Cardiac fibroblast (primary cell): ENCODE measurements at regions not wholly inside any gene's neighbourhood (a gene's known extent, or its start where the extent isn't known, plus 50 kb on each side); places are given as distances from the start of the nearest gene placed in this dataset.

ENCODE experiments used
- DNase-seq, 2 donors: peaks; one replicate each; pipeline versions ENCODE4 v3.0.0 to v3.0.0-alpha.2; 2010; ENCODE audit warnings: low read depth in 2 of 2
- H3K4me3 ChIP-seq, 2 donors: replicated peaks in 1 of 2; 1 replicate in 1 of 2; 2 replicates in 1 of 2; pipeline ENCODE4 v1.5.1; 2011; ENCODE audit warnings: low read depth in 2 of 2, low read length in 2 of 2, mild to moderate bottlenecking in 2 of 2, moderate library complexity in 1 of 2
- CTCF ChIP-seq: IDR thresholded peaks from one replicate; pipeline ENCODE4 v1.5.1; 2011; ENCODE audit warnings: low read depth, mild to moderate bottlenecking, low read length, inconsistent platforms

- no peak for TF ChIP-seq CTCF
- no peak overlapping the region for H3K4me3 ChIP-seq
- DNase-seq, result peak in 1 of 2 donors; percentile 21
Measured at GRCh38 chr13:87129602-87130300, 541.4 kb upstream of the SLITRK5 start.

- no peak for TF ChIP-seq CTCF
- no peak overlapping the region for H3K4me3 ChIP-seq
- DNase-seq, result no peak
Measured at GRCh38 chr13:87130423-87130822, 540.7 kb upstream of the SLITRK5 start.

DNA sequence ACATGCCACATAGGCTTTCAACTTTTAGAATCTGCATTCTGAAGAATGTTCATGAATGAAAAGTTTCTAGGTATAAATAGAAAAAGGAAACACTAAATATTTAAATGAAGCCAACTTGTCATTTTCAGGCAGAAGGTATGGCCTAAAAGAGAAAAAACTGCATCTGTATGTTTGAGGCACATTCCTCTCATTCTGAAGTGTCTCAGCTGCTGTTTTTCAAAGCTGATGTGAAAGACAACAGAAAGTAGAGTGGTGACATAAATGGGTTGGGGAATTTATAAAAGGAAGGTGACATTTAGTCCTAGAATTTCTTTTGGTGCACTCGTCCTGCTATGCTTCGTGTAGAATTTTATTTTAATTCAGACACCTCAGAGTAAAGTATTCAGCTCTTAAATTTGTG is 539.6 kb upstream of the SLITRK5 start:
- no peak for TF ChIP-seq CTCF
- DNase-seq, result no peak
- H3K4me3 ChIP-seq, result no peak overlapping the region

GRCh38 chr13:87138866-87139265 is 532.3 kb upstream of the SLITRK5 start:
- H3K4me3 ChIP-seq, result no peak overlapping the region
- TF ChIP-seq CTCF, result no peak

DNA sequence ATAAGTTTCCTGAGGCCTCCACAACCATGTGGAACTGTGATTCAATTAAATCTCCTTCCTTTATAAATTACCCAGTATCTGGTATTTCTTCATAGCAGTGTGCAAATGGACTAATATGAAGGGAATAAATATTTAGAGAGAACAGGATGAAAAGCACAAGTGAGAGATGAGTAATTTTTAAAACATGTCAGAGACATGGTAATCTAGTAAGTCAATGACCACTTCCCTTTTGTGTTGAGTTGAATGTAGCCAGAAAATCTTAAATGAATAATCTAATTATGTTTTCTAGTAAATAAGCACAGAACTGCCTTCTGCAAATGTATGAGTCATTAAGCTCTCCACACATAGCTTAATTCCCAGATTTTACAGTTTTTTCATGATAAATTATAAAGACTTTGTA is 524.1 kb upstream of the SLITRK5 start:
- no peak for TF ChIP-seq CTCF
- DNase-seq, result peak in 1 of 2 donors; percentile 4

More at GRCh38 chr13:87138866-87139265, 532.3 kb upstream of the SLITRK5 start:
- DNase-seq, result no peak

GRCh38 chr13:87153371-87153770 is 517.8 kb upstream of the SLITRK5 start:
- no peak for DNase-seq
- no peak overlapping the region for H3K4me3 ChIP-seq
- TF ChIP-seq CTCF, result no peak

More for the DNA sequence above, 524.1 kb upstream of the SLITRK5 start:
- H3K4me3 ChIP-seq, result no peak overlapping the region

DNA sequence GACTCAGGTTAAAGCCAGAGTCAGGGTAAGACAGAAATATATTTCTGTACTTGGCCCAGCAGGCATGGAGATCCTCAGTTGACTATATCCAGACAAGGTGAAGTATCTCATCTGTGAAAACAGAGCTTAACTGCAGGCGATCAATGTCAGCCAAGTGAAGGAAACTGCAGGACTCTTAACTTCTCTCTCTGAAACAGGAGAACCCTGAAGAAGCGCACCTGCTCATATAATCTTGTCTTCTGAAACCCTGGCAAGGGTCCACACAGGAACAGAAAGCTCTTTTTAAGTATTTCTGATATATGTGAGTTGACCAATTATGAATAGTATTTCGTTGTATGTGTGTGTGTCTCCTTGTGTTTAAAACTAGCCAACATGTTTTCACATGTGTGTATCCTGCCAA is 504.8 kb upstream of the SLITRK5 start:
- no peak for TF ChIP-seq CTCF
- H3K4me3 ChIP-seq, result no peak overlapping the region
- no peak for DNase-seq
